OCI-LY7 (cell line): ENCODE measurements at regions not wholly inside any gene's neighbourhood (a gene's known extent, or its start where the extent isn't known, plus 50 kb on each side); places are given as distances from the start of the nearest gene placed in this dataset.
"Not testable (repeated sequence)": the region's sequence is repeated elsewhere in the genome, so short reads cannot be mapped to it uniquely, and the experiment has no call there.

ENCODE experiments used
- CTCF ChIP-seq: fragments of 200-600 bp; sonication (generic); conservative IDR thresholded peaks from 2 replicates; pipeline ENCODE4 v1.5.1; 2014; ENCODE audit warnings: mild to moderate bottlenecking, antibody characterized with exemption, low read length, moderate library complexity, mixed read lengths
- EZH2phosphoT487 ChIP-seq: fragments of 200-600 bp; sonication (generic); IDR thresholded peaks from 2 replicates; pipeline ENCODE4 v1.6.1; 2018; ENCODE audit warnings: low read depth, borderline replicate concordance, mild to moderate bottlenecking, mixed run types, antibody characterized with exemption, low read length, moderate library complexity, mixed read lengths

DNA sequence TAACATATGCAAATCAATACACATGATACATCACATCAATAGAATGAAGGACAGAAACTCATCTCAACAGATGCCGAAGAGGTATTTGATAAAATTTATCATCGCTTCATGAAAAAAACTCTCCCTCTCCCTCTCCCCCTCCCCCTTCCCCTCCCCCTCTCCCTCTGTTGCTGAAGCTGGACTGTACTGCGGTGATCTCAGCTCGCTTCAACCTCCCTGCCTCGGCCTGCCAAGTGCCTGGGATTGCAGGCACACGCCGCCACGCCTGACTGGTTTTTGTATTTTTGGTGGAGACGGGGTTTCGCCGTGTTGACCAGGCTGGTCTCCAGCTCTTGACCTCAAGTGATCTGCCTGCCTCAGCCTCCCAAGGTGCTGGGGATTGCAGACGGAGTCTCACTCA is 138.5 kb upstream of the PALMD start:
- not testable (repeated sequence) for TF ChIP-seq CTCF, EZH2phosphoT487
